ENCODE measurements at regions not wholly inside any gene's neighbourhood (a gene's known extent, or its start where the extent isn't known, plus 50 kb on each side); places are given as distances from the start of the nearest gene placed in this dataset.

DNA sequence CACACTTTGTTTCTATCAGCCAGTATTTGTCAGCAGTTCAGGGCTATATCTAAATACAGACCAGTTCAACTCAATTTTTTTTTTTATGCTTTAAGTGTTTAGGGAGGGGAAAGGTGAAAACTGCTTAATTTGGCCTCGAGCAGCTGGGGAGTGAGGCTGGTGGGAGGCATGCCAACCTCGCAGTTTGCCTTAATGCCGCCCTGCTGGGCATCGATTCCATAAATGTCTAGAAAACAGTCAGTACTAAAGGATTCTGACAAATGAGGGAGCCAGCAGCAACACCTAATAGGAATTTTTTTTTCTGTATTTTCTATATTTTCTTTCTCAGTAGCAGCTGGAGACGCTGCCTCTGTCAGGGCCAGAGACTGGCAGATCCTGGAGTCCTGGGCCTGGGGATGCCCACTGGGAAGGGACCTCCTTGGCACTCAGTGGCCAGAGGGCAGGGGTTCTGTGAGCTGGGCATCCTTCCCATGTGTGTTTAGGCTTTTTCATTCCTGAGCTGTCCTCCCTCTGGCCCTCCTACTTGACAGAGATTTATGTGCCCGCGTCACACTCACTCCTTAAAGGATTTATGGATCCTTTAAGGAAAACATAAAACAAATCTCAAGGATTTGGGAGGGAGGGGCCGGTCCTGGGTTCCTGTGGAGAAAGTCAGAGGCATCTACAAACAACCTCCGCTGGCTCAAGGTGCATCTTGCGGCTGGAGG, 117.8 kb downstream of the WNT5A start:
- Histone ChIP-seq H3K27ac (no peak overlapping the region), H3K36me3 (replicated peaks in 1 of 2) (no peaks in the 10 kb centered on the region), H3K9me3 (replicated peaks in 1 of 3) (no peaks in the 10 kb centered on the region), H3K4me1 (replicated peaks in 1 of 2) (no peaks in the 10 kb centered on the region), H3K27me3 (no peaks in the 10 kb centered on the region), H3K4me3 (no peak overlapping the region)
- intact Hi-C loops (cut with DNase I), result no loop called here
- 65 to 79% (median 75%) methylated on average over 10 of the region's 10 CpGs for WGBS, 4 donors
- TF ChIP-seq POLR2A (IDR thresholded peaks at IDR 0.05), result no peak
- TF ChIP-seq, protein P1, sequence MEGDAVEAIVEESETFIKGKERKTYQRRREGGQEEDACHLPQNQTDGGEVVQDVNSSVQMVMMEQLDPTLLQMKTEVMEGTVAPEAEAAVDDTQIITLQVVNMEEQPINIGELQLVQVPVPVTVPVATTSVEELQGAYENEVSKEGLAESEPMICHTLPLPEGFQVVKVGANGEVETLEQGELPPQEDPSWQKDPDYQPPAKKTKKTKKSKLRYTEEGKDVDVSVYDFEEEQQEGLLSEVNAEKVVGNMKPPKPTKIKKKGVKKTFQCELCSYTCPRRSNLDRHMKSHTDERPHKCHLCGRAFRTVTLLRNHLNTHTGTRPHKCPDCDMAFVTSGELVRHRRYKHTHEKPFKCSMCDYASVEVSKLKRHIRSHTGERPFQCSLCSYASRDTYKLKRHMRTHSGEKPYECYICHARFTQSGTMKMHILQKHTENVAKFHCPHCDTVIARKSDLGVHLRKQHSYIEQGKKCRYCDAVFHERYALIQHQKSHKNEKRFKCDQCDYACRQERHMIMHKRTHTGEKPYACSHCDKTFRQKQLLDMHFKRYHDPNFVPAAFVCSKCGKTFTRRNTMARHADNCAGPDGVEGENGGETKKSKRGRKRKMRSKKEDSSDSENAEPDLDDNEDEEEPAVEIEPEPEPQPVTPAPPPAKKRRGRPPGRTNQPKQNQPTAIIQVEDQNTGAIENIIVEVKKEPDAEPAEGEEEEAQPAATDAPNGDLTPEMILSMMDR (IDR thresholded peaks at IDR 0.05), result no peak
- DNase-seq, result no peak

DNA sequence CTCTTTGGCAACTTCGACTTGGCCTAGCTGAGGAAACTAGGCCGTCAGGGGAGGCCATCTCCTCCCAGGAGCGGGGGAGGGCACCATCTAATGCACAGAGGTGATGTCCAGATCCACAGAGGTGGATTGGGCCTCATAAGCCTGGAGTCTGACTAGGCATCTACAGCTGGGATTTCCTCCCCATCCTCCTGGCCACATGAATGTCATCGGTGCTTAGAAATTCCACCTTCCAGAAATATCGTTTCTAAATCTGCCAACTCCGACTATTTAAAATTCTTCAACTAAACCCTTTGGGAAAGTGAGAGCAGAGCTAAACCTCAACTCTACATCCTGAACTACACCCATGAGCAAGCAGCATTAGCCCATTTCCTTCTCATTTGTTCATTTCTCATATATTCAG, 118.7 kb downstream of the WNT5A start:
- H3K27ac ChIP-seq, result no peak overlapping the region
- no peaks in the 10 kb centered on the region for H3K4me1 ChIP-seq (replicated peaks in 1 of 2)

DNA sequence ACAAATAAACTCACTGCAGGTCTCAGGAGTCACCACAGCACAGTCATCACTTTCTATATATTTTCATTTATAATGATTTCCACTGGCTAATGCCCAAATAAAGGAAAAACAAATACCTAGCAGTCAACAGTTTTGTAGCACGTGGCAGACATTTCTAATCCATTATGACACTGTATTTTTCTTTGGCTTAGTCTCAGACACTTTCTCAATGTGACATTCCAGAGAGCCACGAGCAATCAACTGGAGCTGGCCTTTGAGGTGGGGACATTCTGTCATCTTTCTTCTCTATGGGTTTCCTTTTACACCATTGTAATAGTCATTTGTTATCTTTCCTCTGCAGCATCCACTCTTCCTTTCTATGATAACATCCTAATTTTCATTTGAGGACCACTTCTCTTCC, 119.7 kb downstream of the WNT5A start:
- Histone ChIP-seq H3K4me1 (replicated peaks in 1 of 2) (no peaks in the 10 kb centered on the region), H3K9me3 (replicated peaks in 1 of 3) (no peaks in the 10 kb centered on the region), H3K27me3 (no peaks in the 10 kb centered on the region), H3K36me3 (replicated peaks in 1 of 2) (no peaks in the 10 kb centered on the region), H3K27ac (no peak overlapping the region), H3K4me3 (no peak overlapping the region)
- TF ChIP-seq POLR2A (IDR thresholded peaks at IDR 0.05), result no peak
- TF ChIP-seq, protein P1 (IDR thresholded peaks at IDR 0.05), result no peak
- intact Hi-C loops (cut with DNase I), result no loop called here
- no peak for DNase-seq
- 63 to 74% (median 67%) methylated on average over 2 of the region's 2 CpGs for WGBS, 4 donors

More for the DNA sequence above, 118.7 kb downstream of the WNT5A start:
- no peaks in the 10 kb centered on the region for H3K9me3 ChIP-seq (replicated peaks in 1 of 3)
- H3K27me3 ChIP-seq, result no peaks in the 10 kb centered on the region
- intact Hi-C loops (cut with DNase I), result no loop called here
- H3K4me3 ChIP-seq, result no peak overlapping the region
- 84 to 94% (median 89%) methylated on average over 6 of the region's 6 CpGs for WGBS, 4 donors
- DNase-seq, result no peak
- no peaks in the 10 kb centered on the region for H3K36me3 ChIP-seq (replicated peaks in 1 of 2)
- no peak for TF ChIP-seq POLR2A (IDR thresholded peaks at IDR 0.05)
- TF ChIP-seq, protein P1 (IDR thresholded peaks at IDR 0.05), result no peak

DNA sequence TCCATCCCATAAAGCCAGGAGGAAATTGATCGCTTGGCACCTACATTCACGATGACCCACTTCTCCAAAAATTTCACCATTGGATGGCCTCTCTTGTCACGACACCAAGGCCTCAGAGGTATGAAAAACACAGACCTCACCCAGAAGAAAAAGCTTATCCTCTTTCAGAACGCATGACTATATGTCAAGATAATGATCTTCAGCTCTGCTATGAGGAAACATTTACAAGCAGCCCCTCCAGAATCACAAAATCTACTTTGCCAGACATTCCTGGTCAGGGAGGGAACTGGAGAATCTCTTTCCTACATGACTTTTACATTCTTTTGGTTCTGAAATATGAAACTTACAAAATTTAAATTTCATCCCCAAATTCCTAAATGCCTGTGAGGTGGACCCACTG, 122.7 kb downstream of the WNT5A start:
- 68 to 81% (median 74%) methylated on average over 4 of the region's 4 CpGs for WGBS, 4 donors
- no peaks in the 10 kb centered on the region for H3K9me3 ChIP-seq (replicated peaks in 1 of 3)
- H3K27me3 ChIP-seq, result no peaks in the 10 kb centered on the region
- DNase-seq, result no peak
- intact Hi-C loops (cut with DNase I), result no loop called here
- TF ChIP-seq, protein P1 (IDR thresholded peaks at IDR 0.05), result no peak
- TF ChIP-seq POLR2A (IDR thresholded peaks at IDR 0.05), result no peak
- no peaks in the 10 kb centered on the region for H3K36me3 ChIP-seq (replicated peaks in 1 of 2)
- no peaks in the 10 kb centered on the region for H3K4me1 ChIP-seq (replicated peaks in 1 of 2)
- no peak overlapping the region for H3K4me3 ChIP-seq
- no peak overlapping the region for H3K27ac ChIP-seq
